Liver (tissue), 8 donors: ENCODE measurements at regions not wholly inside any gene's neighbourhood (a gene's known extent, or its start where the extent isn't known, plus 50 kb on each side); places are given as distances from the start of the nearest gene placed in this dataset.

Experiments
- DNase-seq: peaks from one replicate; pipeline ENCODE4 v3.0.0-alpha.2; 2017; ENCODE audit warnings: low spot score
- H3K27ac ChIP-seq, 2 donors: one replicate each; pipeline ENCODE4 v1.7.0; 2013; ENCODE audit warnings: inconsistent platforms in 2 of 2, low read length in 2 of 2, control low read depth in 1 of 2, low read depth in 1 of 2, mild to moderate bottlenecking in 1 of 2
- H3K27me3 ChIP-seq, 4 donors: one replicate each; pipeline versions ENCODE4 v1.6.1 to v1.7.0; 2013; ENCODE audit warnings: low read length in 3 of 4, inconsistent platforms in 1 of 4, mild to moderate bottlenecking in 1 of 4, moderate library complexity in 1 of 4; ENCODE audit not compliant: control insufficient read depth in 4 of 4, insufficient read depth in 4 of 4
- H3K36me3 ChIP-seq, 4 donors: one replicate each; pipeline versions ENCODE4 v1.6.1 to v1.7.0; 2013; ENCODE audit warnings: low read length in 3 of 4, mild to moderate bottlenecking in 3 of 4, low read depth in 1 of 4, moderate library complexity in 1 of 4; ENCODE audit not compliant: control insufficient read depth in 4 of 4, insufficient read depth in 3 of 4
- H3K4me1 ChIP-seq, 4 donors: one replicate each; pipeline versions ENCODE4 v1.6.1 to v1.7.0; 2013; ENCODE audit warnings: low read length in 3 of 4, mild to moderate bottlenecking in 3 of 4, moderate library complexity in 1 of 4; ENCODE audit not compliant: control insufficient read depth in 4 of 4, insufficient read depth in 4 of 4
- H3K4me3 ChIP-seq, 3 donors: one replicate each; pipeline versions ENCODE4 v1.6.1 to v1.7.0; 2013; ENCODE audit warnings: low read length in 3 of 3, control low read depth in 1 of 3, low read depth in 1 of 3, mild to moderate bottlenecking in 1 of 3
- H3K9ac ChIP-seq, 2 donors: one replicate each; pipeline ENCODE4 v1.7.0; 2013; ENCODE audit warnings: low read length in 2 of 2, mild to moderate bottlenecking in 2 of 2, moderate library complexity in 2 of 2, control low read depth in 1 of 2, low read depth in 1 of 2
- H3K9me3 ChIP-seq, 4 donors: one replicate each; pipeline versions ENCODE4 v1.6.1 to v1.7.0; 2013; ENCODE audit warnings: low read length in 3 of 4; ENCODE audit not compliant: control insufficient read depth in 4 of 4
- ATF3 ChIP-seq: IDR thresholded peaks from 2 replicates; pipeline ENCODE4 v1.6.1; 2016; ENCODE audit warnings: antibody characterized with exemption
- EGR1 ChIP-seq, 2 donors: IDR thresholded peaks; 2 replicates each; pipeline ENCODE4 v1.6.1; 2016 to 2018; ENCODE audit warnings: antibody characterized with exemption in 2 of 2, low read depth in 2 of 2
- FOXA1 ChIP-seq: IDR thresholded peaks from 2 replicates; pipeline ENCODE4 v1.6.1; 2016; ENCODE audit warnings: antibody characterized with exemption
- FOXA2 ChIP-seq: IDR thresholded peaks from 2 replicates; pipeline ENCODE4 v1.6.1; 2016; ENCODE audit warnings: antibody characterized with exemption
- GABPA ChIP-seq, 2 donors: IDR thresholded peaks in 1 of 2; conservative IDR thresholded peaks in 1 of 2; 2 replicates each; pipeline ENCODE4 v1.6.1; 2016; ENCODE audit warnings: antibody characterized with exemption in 2 of 2, mild to moderate bottlenecking in 1 of 2, moderate library complexity in 1 of 2
- HNF4A ChIP-seq, 2 donors: conservative IDR thresholded peaks; 2 replicates each; pipeline ENCODE4 v1.6.1; 2016; ENCODE audit warnings: antibody characterized with exemption in 2 of 2, mild to moderate bottlenecking in 2 of 2
- HNF4G ChIP-seq: IDR thresholded peaks from 2 replicates; pipeline ENCODE4 v1.6.1; 2016; ENCODE audit warnings: antibody characterized with exemption
- JUND ChIP-seq, 2 donors: IDR thresholded peaks; 2 replicates each; pipeline ENCODE4 v1.6.1; 2016; ENCODE audit warnings: antibody characterized with exemption in 2 of 2
- NR2F2 ChIP-seq: IDR thresholded peaks from 2 replicates; pipeline ENCODE4 v1.6.1; 2016; ENCODE audit warnings: antibody characterized with exemption
- RAD21 ChIP-seq, 2 donors: IDR thresholded peaks; 2 replicates each; pipeline ENCODE4 v1.6.1; 2016; ENCODE audit warnings: antibody characterized with exemption in 2 of 2, mild to moderate bottlenecking in 2 of 2
- RXRA ChIP-seq, 2 donors: IDR thresholded peaks; 2 replicates each; pipeline ENCODE4 v1.6.1; 2017 to 2018; ENCODE audit warnings: antibody characterized with exemption in 2 of 2, mild to moderate bottlenecking in 1 of 2
- SP1 ChIP-seq: IDR thresholded peaks from 2 replicates; pipeline ENCODE4 v1.6.1; 2018; ENCODE audit warnings: antibody characterized with exemption, mild to moderate bottlenecking
- TAF1 ChIP-seq: conservative IDR thresholded peaks from 2 replicates; pipeline ENCODE4 v1.6.1; 2016; ENCODE audit warnings: antibody characterized with exemption, mild to moderate bottlenecking
- YY1 ChIP-seq: IDR thresholded peaks from 2 replicates; pipeline ENCODE4 v1.6.1; 2016; ENCODE audit warnings: antibody characterized with exemption, mild to moderate bottlenecking
- ZBTB33 ChIP-seq: IDR thresholded peaks from 2 replicates; pipeline ENCODE4 v1.6.1; 2016; ENCODE audit warnings: antibody characterized with exemption
- WGBS: extraction: QIAGEN DNeasy Blood & Tissue Kit; methylation state at CpG from one replicate; pipeline ENCODE4 v1.1.7; 2013; 5-methylcytosine and 5-hydroxymethylcytosine counted together
- TF ChIP-seq, protein P1 (sequence below): fragments of 150-350 bp; IDR thresholded peaks from 2 replicates; pipeline ENCODE4 v1.5.1; 2017; ENCODE audit warnings: improper control_type of control experiment, low read depth, low read length; ENCODE audit not compliant: missing input control
- TF ChIP-seq, protein P2 (sequence below): IDR thresholded peaks from 2 replicates; pipeline ENCODE4 v1.6.1; 2016; ENCODE audit warnings: antibody characterized with exemption
- TF ChIP-seq, protein P3 (sequence below): IDR thresholded peaks from 2 replicates; pipeline ENCODE4 v1.6.1; 2016; ENCODE audit warnings: antibody characterized with exemption, mild to moderate bottlenecking
- donor health status: healthy.
- donor health status: healthy.
- donor health status: healthy.
- donor health status: healthy.
- donor health status: healthy.

DNA sequence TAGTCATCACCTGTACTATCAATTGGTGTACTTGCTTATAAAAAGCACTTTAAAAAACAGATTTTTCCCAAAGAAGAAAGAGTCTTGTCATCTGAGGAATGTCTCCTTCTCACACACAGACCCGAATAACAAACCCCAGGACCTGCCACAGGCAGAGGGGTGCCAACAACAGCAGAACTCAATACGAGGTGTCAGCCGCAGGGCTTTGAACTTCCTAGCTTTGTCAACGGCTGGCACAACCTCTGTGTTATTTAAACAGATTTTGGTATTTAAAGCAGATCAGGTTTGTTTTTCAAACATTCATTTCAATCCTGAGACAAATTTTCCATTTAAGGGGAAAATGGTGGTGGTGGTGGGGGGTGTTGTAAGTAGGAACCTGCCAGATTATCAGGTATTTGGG, 138.4 kb upstream of the RIOK3 start:
- H3K27me3 ChIP-seq: no peaks in the 10 kb centered on the region
- no peak overlapping the region for H3K4me3 ChIP-seq
- H3K4me1 ChIP-seq: peaks cover 0 to 6% (median 3%) of the 10 kb centered on the region in 4 donors
- H3K36me3 ChIP-seq: no peaks in the 10 kb centered on the region
- H3K9me3 ChIP-seq: no peaks in the 10 kb centered on the region
- no peak overlapping the region for H3K9ac ChIP-seq
- WGBS: 76% methylated on average over 4 of the region's 4 CpGs
- TF ChIP-seq HNF4G: no peak
- no peak overlapping the region for H3K27ac ChIP-seq
- DNase-seq: no peak

- no peak for DNase-seq
- WGBS: 96% methylated on average over 2 of the region's 2 CpGs
- no peak overlapping the region for H3K9ac ChIP-seq
- no peaks in the 10 kb centered on the region for H3K36me3 ChIP-seq
- TF ChIP-seq FOXA2 (no peak), RAD21 (IDR thresholded peaks at IDR 0.05) (no peak), ZBTB33 (no peak), RXRA (IDR thresholded peaks at IDR 0.05) (no peak), ATF3 (no peak), GABPA (IDR thresholded peaks at IDR 0.05 in 1 of 2, conservative IDR thresholded peaks at IDR 0.05 in 1 of 2) (no peak), NR2F2 (no peak), FOXA1 (no peak), HNF4A (conservative IDR thresholded peaks at IDR 0.05) (no peak), YY1 (no peak), HNF4G (no peak), TAF1 (no peak), SP1 (no peak), JUND (IDR thresholded peaks at IDR 0.05) (no peak), EGR1 (IDR thresholded peaks at IDR 0.05; ENCODE audit: low read depth in 2 of 2) (no peak)
- TF ChIP-seq, protein P1, sequence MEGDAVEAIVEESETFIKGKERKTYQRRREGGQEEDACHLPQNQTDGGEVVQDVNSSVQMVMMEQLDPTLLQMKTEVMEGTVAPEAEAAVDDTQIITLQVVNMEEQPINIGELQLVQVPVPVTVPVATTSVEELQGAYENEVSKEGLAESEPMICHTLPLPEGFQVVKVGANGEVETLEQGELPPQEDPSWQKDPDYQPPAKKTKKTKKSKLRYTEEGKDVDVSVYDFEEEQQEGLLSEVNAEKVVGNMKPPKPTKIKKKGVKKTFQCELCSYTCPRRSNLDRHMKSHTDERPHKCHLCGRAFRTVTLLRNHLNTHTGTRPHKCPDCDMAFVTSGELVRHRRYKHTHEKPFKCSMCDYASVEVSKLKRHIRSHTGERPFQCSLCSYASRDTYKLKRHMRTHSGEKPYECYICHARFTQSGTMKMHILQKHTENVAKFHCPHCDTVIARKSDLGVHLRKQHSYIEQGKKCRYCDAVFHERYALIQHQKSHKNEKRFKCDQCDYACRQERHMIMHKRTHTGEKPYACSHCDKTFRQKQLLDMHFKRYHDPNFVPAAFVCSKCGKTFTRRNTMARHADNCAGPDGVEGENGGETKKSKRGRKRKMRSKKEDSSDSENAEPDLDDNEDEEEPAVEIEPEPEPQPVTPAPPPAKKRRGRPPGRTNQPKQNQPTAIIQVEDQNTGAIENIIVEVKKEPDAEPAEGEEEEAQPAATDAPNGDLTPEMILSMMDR: no peak
- TF ChIP-seq, protein P2, sequence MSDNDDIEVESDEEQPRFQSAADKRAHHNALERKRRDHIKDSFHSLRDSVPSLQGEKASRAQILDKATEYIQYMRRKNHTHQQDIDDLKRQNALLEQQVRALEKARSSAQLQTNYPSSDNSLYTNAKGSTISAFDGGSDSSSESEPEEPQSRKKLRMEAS: no peak
- TF ChIP-seq, protein P3, sequence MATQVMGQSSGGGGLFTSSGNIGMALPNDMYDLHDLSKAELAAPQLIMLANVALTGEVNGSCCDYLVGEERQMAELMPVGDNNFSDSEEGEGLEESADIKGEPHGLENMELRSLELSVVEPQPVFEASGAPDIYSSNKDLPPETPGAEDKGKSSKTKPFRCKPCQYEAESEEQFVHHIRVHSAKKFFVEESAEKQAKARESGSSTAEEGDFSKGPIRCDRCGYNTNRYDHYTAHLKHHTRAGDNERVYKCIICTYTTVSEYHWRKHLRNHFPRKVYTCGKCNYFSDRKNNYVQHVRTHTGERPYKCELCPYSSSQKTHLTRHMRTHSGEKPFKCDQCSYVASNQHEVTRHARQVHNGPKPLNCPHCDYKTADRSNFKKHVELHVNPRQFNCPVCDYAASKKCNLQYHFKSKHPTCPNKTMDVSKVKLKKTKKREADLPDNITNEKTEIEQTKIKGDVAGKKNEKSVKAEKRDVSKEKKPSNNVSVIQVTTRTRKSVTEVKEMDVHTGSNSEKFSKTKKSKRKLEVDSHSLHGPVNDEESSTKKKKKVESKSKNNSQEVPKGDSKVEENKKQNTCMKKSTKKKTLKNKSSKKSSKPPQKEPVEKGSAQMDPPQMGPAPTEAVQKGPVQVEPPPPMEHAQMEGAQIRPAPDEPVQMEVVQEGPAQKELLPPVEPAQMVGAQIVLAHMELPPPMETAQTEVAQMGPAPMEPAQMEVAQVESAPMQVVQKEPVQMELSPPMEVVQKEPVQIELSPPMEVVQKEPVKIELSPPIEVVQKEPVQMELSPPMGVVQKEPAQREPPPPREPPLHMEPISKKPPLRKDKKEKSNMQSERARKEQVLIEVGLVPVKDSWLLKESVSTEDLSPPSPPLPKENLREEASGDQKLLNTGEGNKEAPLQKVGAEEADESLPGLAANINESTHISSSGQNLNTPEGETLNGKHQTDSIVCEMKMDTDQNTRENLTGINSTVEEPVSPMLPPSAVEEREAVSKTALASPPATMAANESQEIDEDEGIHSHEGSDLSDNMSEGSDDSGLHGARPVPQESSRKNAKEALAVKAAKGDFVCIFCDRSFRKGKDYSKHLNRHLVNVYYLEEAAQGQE: no peak
- peaks cover 0 to 6% (median 3%) of the 10 kb centered on the region in 4 donors for H3K4me1 ChIP-seq
- H3K9me3 ChIP-seq: no peaks in the 10 kb centered on the region
- no peak overlapping the region for H3K27ac ChIP-seq
- H3K4me3 ChIP-seq: no peak overlapping the region
- H3K27me3 ChIP-seq: no peaks in the 10 kb centered on the region
These were observed 136.8 kb upstream of the RIOK3 start for GRCh38 chr18:23316316-23316715.
